Neural cell (in vitro differentiated cells): ENCODE measurements at regions not wholly inside any gene's neighbourhood (a gene's known extent, or its start where the extent isn't known, plus 50 kb on each side); places are given as distances from the start of the nearest gene placed in this dataset.

Experiments used
- CTCF ChIP-seq: fragments of 450-650 bp; IDR thresholded peaks from 2 replicates; pipeline ENCODE4 v1.5.1; 2014; ENCODE audit warnings: antibody characterized with exemption, mild to moderate bottlenecking, moderate library complexity; ENCODE audit not compliant: poor library complexity, severe bottlenecking
- EP300 ChIP-seq: fragments of 450-650 bp; conservative IDR thresholded peaks from 2 replicates; pipeline ENCODE4 v1.6.1; 2014; ENCODE audit warnings: antibody characterized with exemption, mild to moderate bottlenecking, moderate library complexity; ENCODE audit not compliant: poor library complexity, severe bottlenecking
- EZH2 ChIP-seq: fragments of 200-600, 300-800 bp; shearing (Covaris generic), sonication (generic); IDR thresholded peaks from 2 replicates; pipeline ENCODE4 v1.6.1; 2014; ENCODE audit warnings: antibody characterized with exemption, low read length, borderline replicate concordance, mild to moderate bottlenecking; ENCODE audit not compliant: insufficient read depth, poor library complexity, severe bottlenecking
- POLR2AphosphoS5 ChIP-seq: IDR thresholded peaks from 2 replicates; pipeline ENCODE4 v1.6.1; 2012
- RAD21 ChIP-seq: fragments of 450-650 bp; conservative IDR thresholded peaks from 2 replicates; pipeline ENCODE4 v1.6.1; 2014; ENCODE audit warnings: antibody characterized with exemption, mild to moderate bottlenecking, moderate library complexity
- SMC3 ChIP-seq: fragments of 450-650 bp; conservative IDR thresholded peaks from 2 replicates; pipeline ENCODE4 v1.6.1; 2014; ENCODE audit warnings: antibody characterized with exemption, mild to moderate bottlenecking, moderate library complexity; ENCODE audit not compliant: poor library complexity
- TF ChIP-seq, protein P1 (sequence below): IDR thresholded peaks from 2 replicates; pipeline ENCODE4 v1.6.1; 2012; ENCODE audit warnings: borderline replicate concordance

DNA sequence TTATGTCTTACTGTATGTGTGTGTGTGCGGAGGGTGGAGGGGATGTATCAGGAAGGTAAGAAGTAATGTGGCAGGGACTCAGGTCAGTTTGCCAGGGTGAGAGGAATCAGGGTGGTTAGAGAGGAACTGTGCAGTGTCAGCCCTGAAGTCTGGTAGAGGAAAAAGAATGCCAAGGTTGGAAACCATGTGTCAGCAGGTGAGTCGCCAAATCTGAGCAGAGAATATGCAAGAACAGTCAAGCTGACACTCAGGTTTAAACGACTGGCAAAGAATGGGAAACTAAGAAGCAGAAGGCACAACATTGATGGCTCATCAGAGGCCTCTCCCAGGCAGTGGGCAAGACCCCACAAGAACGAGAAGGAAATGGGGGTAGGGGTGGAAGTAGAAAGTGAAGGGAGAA, 107.5 kb upstream of the TBX18 start:
- TF ChIP-seq CTCF = no peak
- no peak for TF ChIP-seq POLR2AphosphoS5
- no peak for TF ChIP-seq SMC3
- TF ChIP-seq RAD21 = no peak
- TF ChIP-seq EP300 = no peak
- TF ChIP-seq, protein P1, sequence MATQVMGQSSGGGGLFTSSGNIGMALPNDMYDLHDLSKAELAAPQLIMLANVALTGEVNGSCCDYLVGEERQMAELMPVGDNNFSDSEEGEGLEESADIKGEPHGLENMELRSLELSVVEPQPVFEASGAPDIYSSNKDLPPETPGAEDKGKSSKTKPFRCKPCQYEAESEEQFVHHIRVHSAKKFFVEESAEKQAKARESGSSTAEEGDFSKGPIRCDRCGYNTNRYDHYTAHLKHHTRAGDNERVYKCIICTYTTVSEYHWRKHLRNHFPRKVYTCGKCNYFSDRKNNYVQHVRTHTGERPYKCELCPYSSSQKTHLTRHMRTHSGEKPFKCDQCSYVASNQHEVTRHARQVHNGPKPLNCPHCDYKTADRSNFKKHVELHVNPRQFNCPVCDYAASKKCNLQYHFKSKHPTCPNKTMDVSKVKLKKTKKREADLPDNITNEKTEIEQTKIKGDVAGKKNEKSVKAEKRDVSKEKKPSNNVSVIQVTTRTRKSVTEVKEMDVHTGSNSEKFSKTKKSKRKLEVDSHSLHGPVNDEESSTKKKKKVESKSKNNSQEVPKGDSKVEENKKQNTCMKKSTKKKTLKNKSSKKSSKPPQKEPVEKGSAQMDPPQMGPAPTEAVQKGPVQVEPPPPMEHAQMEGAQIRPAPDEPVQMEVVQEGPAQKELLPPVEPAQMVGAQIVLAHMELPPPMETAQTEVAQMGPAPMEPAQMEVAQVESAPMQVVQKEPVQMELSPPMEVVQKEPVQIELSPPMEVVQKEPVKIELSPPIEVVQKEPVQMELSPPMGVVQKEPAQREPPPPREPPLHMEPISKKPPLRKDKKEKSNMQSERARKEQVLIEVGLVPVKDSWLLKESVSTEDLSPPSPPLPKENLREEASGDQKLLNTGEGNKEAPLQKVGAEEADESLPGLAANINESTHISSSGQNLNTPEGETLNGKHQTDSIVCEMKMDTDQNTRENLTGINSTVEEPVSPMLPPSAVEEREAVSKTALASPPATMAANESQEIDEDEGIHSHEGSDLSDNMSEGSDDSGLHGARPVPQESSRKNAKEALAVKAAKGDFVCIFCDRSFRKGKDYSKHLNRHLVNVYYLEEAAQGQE = no peak
- TF ChIP-seq EZH2 = no peak
